ENCODE measurements at regions not wholly inside any gene's neighbourhood (a gene's known extent, or its start where the extent isn't known, plus 50 kb on each side); places are given as distances from the start of the nearest gene placed in this dataset.

GRCh38 chr3:40593351-40593750 is 68.6 kb downstream of the ZNF621 start:
- no peak for DNase-seq

DNA sequence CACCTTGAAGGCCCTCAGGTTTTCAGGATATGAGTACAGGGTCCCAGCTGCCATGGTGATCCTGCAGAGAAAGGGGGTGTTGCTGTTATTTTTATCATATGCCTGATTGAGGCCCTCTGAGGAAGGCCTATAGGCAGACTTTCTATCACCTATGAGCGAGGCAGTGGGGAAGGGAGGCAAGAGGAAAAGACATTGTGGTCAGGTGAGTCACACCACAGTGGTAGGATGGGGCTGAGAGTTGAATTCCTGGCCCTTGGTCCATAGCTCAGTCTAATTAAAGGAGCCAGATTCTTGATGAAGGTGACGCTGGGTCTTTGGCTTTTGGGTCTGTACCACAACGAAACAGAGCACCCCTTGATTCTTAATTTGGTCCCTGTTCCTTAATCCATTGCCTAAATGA is 72.7 kb downstream of the ZNF621 start:
- no peak for DNase-seq

- no peak for DNase-seq
Observed at GRCh38 chr3:40598338-40598737, 73.6 kb downstream of the ZNF621 start.

GRCh38 chr3:40598962-40599361 is 74.2 kb downstream of the ZNF621 start:
- no peak for DNase-seq

DNA sequence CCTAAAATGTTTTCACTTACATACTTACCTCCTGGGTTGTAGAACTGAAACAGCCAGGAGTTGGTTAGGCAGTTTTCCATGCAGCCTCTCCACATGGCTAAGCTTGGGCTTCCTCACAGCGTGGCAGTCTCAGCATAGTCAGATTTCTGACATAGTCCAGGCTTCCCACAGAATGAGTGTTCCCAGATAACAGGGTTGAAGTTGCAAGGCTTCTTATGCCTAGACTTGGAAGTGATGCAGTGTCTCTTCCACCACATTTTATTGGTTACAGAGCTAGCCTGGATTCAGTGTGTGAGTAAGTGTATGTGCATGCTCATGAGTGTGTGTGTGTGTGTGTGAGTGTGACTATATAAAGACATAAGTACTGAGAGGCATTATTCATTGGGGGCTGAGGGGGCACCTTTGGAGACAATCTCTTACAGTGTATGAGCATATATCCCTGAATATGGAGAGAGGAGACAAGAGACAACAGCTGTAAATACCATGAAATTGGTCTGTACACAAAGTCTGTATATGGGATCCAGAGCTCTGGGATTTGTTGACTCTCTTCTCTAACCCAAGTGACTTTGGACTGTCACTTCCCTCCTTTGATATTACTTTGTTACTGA is 78.1 kb downstream of the ZNF621 start:
- DNase-seq: no peak

GRCh38 chr3:40605960-40606359 is 81.2 kb downstream of the ZNF621 start:
- DNase-seq: no peak

DNA sequence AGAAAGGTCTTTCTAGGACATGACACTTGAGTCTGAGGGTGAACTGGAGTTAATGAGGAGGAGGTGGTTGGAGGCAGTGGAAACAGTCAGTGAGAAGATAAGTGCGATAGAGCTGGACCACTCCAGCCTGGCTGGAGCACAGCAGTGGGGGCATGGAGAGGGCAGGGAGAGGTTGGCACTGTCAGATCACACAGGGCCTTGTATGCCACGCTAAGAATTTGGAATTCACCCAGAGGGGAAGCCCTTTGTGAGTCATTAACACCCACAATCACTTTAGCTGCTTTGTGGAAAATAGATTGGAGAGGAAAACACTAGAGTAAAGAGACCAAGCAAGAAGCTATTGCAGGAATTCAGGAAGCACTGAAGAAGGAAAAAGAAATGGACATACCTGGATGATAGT is 83.3 kb downstream of the ZNF621 start:
- DNase-seq: no peak

DNA sequence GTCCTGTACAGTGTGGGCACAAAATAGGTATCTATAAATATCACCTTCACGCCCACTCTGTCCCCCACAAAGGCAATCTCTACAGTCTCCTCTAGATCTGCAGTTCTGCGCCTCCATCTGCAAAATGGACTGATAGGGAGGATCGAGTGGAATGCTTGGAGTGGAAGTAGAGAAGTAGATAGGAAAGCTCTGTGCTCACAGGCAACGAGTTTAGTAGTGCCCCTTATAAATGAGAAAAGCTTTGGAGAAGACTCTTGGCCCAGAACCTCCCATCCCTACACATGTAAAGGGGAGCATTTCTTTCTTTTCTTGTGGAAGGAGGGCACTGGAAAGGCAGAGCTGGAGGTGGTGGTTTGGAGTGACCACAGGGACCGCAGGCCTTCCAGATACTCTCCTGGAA is 88.5 kb downstream of the ZNF621 start:
- DNase-seq: no peak

DNA sequence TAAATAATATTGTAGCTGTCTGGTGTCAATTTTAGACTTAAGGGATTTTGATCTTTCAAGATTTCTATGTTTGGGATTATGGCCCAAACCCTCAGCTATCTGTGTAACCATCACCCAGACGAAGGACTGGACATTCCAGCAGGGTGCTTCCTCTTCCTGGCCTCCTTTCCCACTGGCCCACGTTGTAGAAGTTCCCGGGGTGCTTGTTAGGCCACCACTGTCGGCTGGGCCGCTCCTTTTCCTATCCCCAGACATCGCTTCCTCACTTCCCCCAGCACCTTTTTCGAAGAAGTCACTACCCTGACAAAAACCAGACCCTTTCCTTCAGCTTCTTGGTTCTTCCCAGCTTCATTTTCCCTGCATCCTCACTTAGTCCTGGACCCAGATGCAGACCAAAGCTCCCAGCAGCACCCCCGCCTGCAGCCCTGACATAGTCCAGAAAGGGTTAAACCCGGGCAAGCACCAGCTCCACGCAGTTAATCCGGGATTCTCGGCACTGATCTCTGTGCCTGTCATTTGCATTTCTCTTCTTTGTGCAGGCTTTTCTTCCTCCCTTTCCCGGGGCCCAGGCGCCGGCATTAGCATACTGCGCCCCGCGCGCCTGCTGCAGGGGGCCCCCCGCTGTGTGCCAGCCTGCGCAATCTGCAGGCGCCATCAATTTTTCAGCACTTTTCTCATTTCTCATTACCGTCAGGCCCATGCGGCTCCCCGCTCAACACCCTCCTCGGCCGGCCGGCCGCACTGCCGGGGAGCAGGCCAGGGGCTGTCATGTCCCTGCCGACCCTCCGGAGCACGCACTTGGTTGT is 90.6 kb downstream of the ZNF621 start:
- no peak for DNase-seq

GRCh38 chr3:40615918-40616819 is 91.4 kb downstream of the ZNF621 start:
- DNase-seq: no peak

GRCh38 chr3:40617084-40617483 is 92.3 kb downstream of the ZNF621 start:
- no peak for DNase-seq

- no peak for DNase-seq
Observed at GRCh38 chr3:40618158-40618557, 93.4 kb downstream of the ZNF621 start.

- DNase-seq: no peak
Observed at GRCh38 chr3:40620151-40620550, 95.4 kb downstream of the ZNF621 start.

DNA sequence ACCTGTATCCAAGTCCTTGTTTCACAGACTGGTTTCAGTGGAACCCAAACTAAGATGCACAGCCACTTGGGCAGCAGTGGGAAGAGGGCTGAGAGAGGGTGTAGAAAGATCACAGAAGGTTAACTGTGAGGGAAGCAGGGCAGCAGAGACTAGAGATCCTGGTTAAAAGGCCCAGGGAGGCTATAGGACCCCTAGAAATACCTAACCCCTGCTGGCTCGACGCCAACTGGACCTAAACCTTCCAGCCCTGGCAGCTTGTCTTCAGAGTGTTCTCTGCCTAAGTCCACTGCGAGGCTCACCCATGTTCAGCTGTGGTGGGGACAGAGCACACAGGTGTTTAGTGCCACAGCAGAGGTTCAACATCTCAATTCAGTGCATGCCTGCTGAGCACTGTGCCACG is 96.5 kb downstream of the ZNF621 start:
- DNase-seq: no peak

DNA sequence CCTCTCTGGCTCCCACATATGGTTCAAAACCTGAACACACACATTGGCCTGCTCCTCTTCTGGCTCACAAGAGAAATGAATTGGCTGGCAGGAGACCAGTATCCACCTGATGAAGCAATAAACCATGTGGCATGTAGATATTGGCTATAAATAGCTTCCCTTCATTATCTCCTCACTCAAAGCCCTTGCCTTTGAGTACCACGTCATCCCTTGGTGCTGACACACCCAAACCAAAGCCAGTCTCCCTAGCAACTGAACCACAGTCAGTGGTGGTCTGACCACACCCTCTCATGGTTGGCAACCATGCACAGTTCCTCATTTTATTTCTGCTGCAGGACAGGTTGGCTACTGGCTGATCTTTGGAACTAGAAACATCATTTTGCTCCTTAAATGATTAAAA is 98.8 kb downstream of the ZNF621 start:
- DNase-seq: no peak

DNA sequence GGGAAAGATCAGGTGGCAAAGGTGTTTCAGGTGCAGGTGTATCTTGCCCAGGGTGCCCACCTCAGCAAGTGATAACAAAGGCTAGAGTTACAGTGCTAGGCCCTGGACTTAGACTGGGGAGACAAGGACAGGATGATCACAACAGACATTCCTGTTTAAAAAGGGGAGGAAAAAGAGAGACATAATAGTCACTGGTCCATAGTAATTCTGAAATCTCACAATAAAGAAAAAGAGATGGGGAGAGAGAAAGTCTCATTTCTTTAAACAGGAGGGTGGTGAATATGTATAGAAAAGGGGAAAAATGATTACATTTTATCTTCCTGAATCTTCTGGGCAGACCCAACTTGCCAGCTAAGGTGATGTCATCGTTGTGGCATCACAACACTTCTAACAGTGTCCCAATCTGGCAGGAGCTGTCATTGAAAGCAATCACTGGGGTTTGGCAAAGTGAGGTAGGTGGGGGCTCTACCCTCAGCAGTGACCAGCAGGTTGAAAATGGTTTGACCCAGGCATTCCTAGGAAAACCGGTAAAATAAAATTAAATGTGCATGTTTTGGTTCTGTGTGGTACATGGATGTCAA is 99.5 kb downstream of the ZNF621 start:
- DNase-seq: no peak

DNA sequence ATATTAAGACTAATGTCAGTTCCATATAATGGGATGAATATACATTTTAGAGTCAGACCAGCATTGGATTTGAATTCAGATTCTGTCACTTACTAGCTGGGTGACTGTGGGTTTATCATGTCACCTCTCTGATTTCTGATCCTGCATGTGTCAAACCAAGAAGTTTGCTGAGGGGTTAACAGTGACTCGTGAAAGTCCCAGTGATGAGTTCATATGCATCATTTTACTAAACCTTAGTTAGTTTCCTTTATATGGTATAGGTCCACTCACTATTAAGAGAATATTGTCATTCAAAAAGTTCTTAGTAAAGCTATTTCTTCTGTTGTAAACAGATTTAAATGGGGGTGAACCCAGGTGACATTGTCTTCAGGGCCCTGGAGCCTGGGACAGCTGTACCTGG is 102.3 kb downstream of the ZNF621 start:
- no peak for DNase-seq

- DNase-seq: no peak
Observed at GRCh38 chr3:40628984-40629383, 104.2 kb downstream of the ZNF621 start.

DNA sequence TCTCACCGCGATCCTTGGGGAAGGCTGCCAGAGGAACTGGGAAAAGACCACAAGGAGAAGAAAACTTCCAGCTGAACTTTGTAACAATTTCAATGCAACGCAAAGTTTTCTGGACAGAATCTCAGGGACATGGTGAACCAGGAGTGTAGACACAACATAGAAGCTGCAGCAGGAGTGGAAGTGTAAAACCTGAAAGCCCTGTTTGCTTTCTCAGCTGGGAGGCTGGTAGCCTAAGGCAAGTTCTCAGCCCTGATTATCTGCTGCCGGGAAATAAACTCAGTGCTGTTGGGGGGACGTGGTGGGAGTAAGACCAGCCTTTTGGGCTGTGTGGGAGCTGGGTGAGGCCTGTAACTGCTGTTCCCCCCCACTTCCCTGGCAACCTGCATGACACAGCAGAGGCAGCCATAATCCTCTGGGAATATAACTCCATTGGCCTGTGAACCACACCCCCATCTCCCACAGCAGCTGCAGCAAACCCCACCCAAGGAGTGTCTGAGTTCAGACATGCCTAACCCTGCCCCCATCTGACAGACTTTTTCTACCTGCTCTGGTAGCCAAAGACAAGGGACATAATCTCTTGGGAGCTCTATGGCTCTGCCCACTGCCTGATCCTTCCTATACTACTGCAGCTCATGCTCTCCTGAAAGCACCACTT is 106.7 kb downstream of the ZNF621 start:
- no peak for DNase-seq

DNA sequence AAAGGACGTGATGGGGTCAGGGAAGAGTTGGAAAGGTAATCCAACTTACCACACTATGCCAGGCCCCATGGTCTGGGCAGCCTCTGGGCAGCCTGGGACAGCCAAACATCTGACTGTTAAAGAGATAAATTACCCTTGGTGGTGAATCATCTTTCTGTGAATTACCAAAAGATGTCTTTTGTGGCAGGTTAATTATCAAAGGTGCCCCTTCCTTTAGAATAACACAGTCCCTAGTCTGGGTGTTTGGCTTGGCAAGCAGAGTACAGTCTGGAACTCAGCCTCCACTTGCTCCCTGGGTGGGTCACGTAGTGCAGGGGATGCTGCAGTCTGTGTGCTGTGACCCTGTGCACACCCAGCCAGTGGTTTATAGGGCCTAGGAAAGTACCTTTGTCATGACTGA is 113.1 kb downstream of the ZNF621 start:
- no peak for DNase-seq

DNA sequence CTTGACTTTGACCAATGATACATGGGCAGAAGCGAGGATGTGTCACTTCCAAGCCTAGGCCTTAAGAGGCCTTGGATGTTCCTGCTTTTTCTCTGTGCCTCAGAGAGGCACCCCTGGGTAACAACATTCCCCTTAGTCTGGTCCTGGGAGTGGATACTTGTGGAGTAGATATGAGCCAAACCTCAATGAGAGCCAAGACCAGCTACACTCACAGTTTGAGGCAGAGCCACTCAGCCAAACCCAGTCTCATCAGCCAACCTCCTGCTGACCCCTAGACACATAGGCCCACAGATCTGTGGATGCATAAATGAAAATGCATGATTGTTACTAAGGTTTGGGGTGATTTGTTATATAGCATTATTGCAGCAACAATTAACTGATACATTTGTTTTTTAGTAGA is 114.2 kb downstream of the ZNF621 start:
- DNase-seq: no peak

DNA sequence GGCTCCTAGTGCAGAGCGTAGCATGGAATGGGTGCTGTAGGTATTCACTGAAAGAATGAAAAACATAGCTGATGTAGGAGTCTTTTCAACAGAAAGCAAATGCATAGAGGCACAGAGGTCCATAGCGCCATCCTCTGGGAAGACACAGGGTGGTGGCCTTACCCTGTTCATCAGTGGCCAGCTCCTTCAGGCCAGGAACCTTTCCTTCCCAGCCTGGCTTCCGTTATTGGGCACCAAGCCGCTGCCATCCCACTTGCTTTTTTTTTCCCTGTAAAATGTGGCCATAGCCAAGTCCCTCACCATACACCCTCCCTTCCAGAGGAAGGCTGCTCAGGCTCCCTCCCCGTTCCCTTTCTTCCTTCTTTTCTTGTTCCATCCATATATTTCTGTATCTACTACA is 118.1 kb downstream of the ZNF621 start:
- DNase-seq: no peak

- peak in 1 of 2 experiments; percentile 5 for DNase-seq
Observed at GRCh38 chr3:40645883-40646282, 121.1 kb downstream of the ZNF621 start.

Data from SHP77 (cell line).